ENCODE measurements at regions not wholly inside any gene's neighbourhood (a gene's known extent, or its start where the extent isn't known, plus 50 kb on each side); places are given as distances from the start of the nearest gene placed in this dataset.

DNA sequence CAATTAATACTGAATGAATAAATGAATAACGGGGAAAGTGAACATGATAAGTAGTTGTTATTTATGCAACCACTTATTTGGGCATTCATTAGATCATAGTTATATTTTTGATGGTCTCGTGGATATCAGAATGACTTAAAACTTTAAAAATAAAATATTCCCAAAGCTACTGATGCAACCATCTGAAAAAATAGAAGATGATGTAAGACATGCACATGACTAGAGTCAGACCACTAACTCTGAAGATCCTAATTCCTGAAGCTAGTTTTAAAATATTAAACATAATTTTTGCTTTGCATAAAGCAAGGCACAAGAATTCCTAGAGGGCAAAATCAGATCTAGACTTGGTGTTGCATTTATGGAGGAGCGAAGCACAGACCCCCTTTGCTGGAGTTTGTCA is 616.1 kb downstream of the IRS1 start:
- TF ChIP-seq CTCF (IDR thresholded peaks at IDR 0.05) = no peak
- no peak for TF ChIP-seq POLR2A (IDR thresholded peaks at IDR 0.05)
